HEK293T (cell line): ENCODE measurements at regions not wholly inside any gene's neighbourhood (a gene's known extent, or its start where the extent isn't known, plus 50 kb on each side); places are given as distances from the start of the nearest gene placed in this dataset.

Experiments
- ARNT ChIP-seq: fragments of 450-650 bp; IDR thresholded peaks from 2 replicates; pipeline ENCODE4 v1.6.1; 2017; ENCODE audit warnings: mild to moderate bottlenecking
- BHLHE40 ChIP-seq: fragments of 450-650 bp; IDR thresholded peaks from 2 replicates; pipeline ENCODE4 v1.6.1; 2016; ENCODE audit warnings: mild to moderate bottlenecking, moderate library complexity, borderline replicate concordance
- ELF4 ChIP-seq: fragments of 450-650 bp; IDR thresholded peaks from 2 replicates; pipeline ENCODE4 v1.6.1; 2017; ENCODE audit warnings: antibody characterized with exemption
- FOXA1 ChIP-seq: fragments of 450-650 bp; IDR thresholded peaks from 2 replicates; pipeline ENCODE4 v1.6.1; 2016; ENCODE audit warnings: mild to moderate bottlenecking
- FOXK2 ChIP-seq: fragments of 450-650 bp; IDR thresholded peaks from 2 replicates; pipeline ENCODE4 v1.6.1; 2016; ENCODE audit warnings: mild to moderate bottlenecking
- FOXM1 ChIP-seq: fragments of 450-650 bp; IDR thresholded peaks from 2 replicates; pipeline ENCODE4 v1.6.1; 2017; ENCODE audit warnings: mild to moderate bottlenecking, borderline replicate concordance
- HDGF ChIP-seq: fragments of 450-650 bp; IDR thresholded peaks from 2 replicates; pipeline ENCODE4 v1.6.1; 2017; ENCODE audit warnings: antibody characterized with exemption, borderline replicate concordance
- L3MBTL2 ChIP-seq: fragments of 450-650 bp; conservative IDR thresholded peaks from 2 replicates; pipeline ENCODE4 v1.6.1; 2016; ENCODE audit warnings: mild to moderate bottlenecking
- SP1 ChIP-seq: fragments of 450-650 bp; IDR thresholded peaks from 2 replicates; pipeline ENCODE4 v1.6.1; 2017
- SUZ12 ChIP-seq: fragments of 450-650 bp; IDR thresholded peaks from 2 replicates; pipeline ENCODE4 v1.6.1; 2016; ENCODE audit warnings: mild to moderate bottlenecking
- TARDBP ChIP-seq: fragments of 450-650 bp; IDR thresholded peaks from 2 replicates; pipeline ENCODE4 v1.6.1; 2016
- ZNF384 ChIP-seq: fragments of 450-650 bp; IDR thresholded peaks from 2 replicates; pipeline ENCODE4 v1.6.1; 2016

GRCh38 chr12:116443821-116444589 lies 115.2 kb upstream of the MAP1LC3B2 start:
- TF ChIP-seq TARDBP (no peak), ZNF384 (no peak), BHLHE40 (no peak), HDGF (no peak), ARNT (no peak), SP1 (no peak), FOXA1 (no peak), ELF4 (no peak), FOXM1 (no peak), FOXK2 (no peak), L3MBTL2 (no peak), SUZ12 (no peak)
